ENCODE measurements at regions not wholly inside any gene's neighbourhood (a gene's known extent, or its start where the extent isn't known, plus 50 kb on each side); places are given as distances from the start of the nearest gene placed in this dataset.

GRCh38 chr2:12081481-12082210 lies 335.2 kb downstream of the LPIN1 start:
- no peak overlapping the region for H3K4me3 ChIP-seq (ENCODE audit: low read length)
- DNase-seq (ENCODE audit: low read depth) = no peak
- TF ChIP-seq CTCF (IDR thresholded peaks at IDR 0.05; ENCODE audit: insufficient read depth, low read depth, low read length, missing control alignments) = no peak

GRCh38 chr2:12083081-12083581 lies 336.7 kb downstream of the LPIN1 start:
- no peak for DNase-seq (ENCODE audit: low read depth)
- TF ChIP-seq CTCF (IDR thresholded peaks at IDR 0.05; ENCODE audit: insufficient read depth, low read depth, low read length, missing control alignments) = no peak

GRCh38 chr2:12083713-12084419 lies 337.4 kb downstream of the LPIN1 start:
- no peak for TF ChIP-seq CTCF (IDR thresholded peaks at IDR 0.05; ENCODE audit: insufficient read depth, low read depth, low read length, missing control alignments)
- no peak for DNase-seq (ENCODE audit: low read depth)
- H3K4me3 ChIP-seq (ENCODE audit: low read length) = no peak overlapping the region

More at GRCh38 chr2:12083081-12083581, 336.7 kb downstream of the LPIN1 start:
- no peak overlapping the region for H3K4me3 ChIP-seq (ENCODE audit: low read length)

- no peak overlapping the region for H3K4me3 ChIP-seq (ENCODE audit: low read length)
- TF ChIP-seq CTCF (IDR thresholded peaks at IDR 0.05; ENCODE audit: insufficient read depth, low read depth, low read length, missing control alignments) = no peak
- DNase-seq (ENCODE audit: low read depth) = no peak
Observed at GRCh38 chr2:12087175-12087574, 340.7 kb downstream of the LPIN1 start.

- no peak overlapping the region for H3K4me3 ChIP-seq (ENCODE audit: low read length)
- TF ChIP-seq CTCF (IDR thresholded peaks at IDR 0.05; ENCODE audit: insufficient read depth, low read depth, low read length, missing control alignments) = no peak
- DNase-seq (ENCODE audit: low read depth) = peak; percentile 91
Observed at GRCh38 chr2:12087671-12088380, 341.4 kb downstream of the LPIN1 start.

GRCh38 chr2:12089001-12089400 lies 342.6 kb downstream of the LPIN1 start:
- no peak for TF ChIP-seq CTCF (IDR thresholded peaks at IDR 0.05; ENCODE audit: insufficient read depth, low read depth, low read length, missing control alignments)
- no peak overlapping the region for H3K4me3 ChIP-seq (ENCODE audit: low read length)
- peak; percentile 19 for DNase-seq (ENCODE audit: low read depth)
